ELF-1 (cell line): ENCODE measurements at regions not wholly inside any gene's neighbourhood (a gene's known extent, or its start where the extent isn't known, plus 50 kb on each side); places are given as distances from the start of the nearest gene placed in this dataset.
A peak's percentile ranks its signal among the peaks of the same experiment; 100 is the strongest.
"Not testable (repeated sequence)": the region's sequence is repeated elsewhere in the genome, so short reads cannot be mapped to it uniquely, and the experiment has no call there.

Source experiments
- DNase-seq: peaks from one replicate; pipeline ENCODE4 v3.0.0-alpha.2; 2016; ENCODE audit warnings: low read depth, low spot score

DNA sequence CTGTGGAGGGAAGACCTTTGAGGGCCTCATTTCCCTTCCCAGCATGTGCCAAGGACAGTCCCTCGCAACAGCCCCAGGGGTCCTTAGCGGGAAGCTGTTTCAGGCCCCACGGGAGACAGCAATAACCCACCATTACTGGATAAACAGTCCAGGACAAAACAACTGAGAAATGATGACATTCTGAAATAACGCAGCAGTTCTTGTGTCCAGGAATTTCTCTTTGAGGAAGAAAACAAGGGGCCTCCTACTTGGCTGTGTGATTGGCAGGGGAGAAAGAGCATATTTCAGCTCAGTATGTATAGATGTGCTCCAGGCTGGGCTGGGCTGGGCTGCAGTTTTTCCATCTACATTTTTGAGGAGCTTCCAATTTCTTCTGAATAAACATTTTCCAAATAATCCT, 82.2 kb upstream of the THBS1 start:
- DNase-seq: no peak

DNA sequence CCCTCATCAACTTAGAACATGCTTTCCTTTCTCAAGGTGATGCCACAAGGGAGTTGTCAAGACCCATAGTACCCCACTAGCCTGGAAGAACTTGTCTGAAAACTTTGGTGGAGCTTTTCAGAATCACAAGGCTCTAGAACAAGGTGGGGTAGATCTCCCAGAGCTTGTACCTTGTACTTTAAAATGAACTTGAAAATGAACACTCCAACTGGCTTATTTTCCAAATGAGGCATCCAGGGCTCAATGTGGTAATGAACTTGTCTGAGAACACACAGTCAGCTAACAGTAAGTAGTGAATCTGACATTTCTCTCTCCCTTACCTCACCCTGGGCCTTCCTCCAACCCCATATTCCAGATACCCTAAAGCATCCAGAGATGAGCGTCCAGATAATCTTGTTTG, 81.8 kb upstream of the THBS1 start:
- DNase-seq: no peak

DNA sequence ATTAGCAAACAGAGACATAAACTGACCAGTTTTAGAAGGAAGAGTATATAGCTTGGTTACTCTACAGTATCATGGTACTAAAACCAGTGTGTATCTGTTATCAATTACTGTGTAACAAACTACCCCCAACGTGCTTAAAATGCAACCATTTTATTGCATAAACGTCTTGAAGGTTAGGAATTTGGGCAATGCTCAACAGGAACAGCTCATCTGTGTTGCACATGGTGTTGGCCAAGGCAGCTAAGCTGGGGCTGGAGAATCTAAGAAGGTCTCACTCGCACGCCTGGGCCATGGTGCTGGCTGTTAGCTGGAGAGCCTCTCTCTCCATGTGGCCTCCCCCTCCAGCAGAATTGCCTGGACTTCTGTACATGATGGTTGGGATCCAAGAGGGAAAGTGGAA, 81.2 kb upstream of the THBS1 start:
- no peak for DNase-seq

DNA sequence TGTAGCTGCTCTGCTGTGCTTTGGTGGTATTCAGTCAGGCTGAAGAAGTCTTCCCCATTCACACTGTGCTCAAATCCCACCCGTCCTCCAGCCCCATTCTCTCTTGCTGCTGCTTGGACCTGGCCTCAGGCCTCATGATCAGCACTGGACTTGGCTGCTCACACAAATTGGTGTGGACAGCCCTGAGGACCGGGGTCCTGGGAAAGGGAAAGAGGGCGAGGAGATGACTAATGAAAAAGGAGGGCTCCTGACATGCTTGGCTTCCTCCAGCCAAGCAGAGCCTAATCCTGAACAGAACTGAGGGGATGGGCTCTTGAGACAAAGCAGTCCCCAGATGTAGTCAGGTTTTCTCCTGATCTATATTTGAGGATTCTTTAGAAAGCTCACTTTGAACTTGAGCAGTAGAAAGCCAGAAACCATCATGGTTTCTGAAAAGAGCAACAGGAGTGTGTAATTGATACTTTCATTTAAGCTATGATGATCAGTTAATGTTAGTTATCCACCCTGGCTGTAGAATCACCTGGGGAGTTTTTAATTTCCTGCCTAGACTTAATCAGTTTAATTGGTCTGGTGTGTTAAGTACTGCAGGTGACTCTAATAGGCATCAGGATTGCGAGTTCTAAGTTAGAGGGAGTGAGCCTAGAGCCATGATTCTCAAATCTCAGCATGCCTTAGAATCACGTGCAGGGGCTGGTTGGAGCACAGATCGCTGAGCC, 79.4 kb upstream of the THBS1 start:
- DNase-seq: no peak

DNA sequence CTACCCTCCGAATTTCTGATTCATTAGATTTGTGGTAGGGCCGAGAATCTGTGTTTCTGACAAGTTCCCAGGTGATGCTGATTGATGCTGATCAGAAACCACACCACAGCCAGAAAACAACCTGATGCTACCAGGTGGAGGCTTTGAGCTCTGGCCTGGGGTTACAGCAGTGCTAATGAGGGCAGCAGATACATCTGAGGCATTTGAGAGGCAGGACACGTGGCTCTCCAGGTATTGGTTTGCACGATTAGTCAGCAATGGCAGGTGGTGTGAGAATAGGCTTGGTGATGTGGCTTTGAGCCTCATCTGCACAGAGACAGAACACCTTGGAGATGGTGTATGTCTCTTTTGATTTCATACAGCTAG, 78.8 kb upstream of the THBS1 start:
- no peak for DNase-seq

DNA sequence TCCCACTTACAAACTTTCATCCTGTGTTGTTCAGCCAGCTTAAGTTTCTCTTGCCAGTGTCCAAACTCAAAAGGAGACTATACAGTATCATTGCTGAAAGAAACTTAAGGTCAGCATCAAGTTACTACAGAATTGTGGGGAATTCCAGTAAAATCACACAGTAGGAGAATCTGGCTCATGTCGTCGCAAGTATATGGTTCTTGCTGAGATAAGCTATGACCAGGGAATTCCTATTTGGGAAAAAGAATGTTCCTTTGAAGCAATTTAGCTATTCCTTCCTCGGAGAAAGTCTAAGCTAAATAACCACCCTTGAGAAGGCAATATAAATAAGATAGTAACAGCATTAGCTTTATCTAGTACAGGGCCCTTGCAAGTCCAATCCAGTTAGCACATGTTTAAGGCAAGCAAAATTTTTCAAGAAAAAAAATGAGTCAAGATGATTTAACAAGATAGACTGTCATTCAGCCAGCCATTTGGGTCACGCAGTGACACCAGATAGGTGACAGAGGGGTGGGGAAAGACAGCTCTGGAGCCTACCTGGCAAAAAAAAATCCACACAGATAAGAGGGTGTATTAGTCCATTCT, 78.2 kb upstream of the THBS1 start:
- DNase-seq: no peak

DNA sequence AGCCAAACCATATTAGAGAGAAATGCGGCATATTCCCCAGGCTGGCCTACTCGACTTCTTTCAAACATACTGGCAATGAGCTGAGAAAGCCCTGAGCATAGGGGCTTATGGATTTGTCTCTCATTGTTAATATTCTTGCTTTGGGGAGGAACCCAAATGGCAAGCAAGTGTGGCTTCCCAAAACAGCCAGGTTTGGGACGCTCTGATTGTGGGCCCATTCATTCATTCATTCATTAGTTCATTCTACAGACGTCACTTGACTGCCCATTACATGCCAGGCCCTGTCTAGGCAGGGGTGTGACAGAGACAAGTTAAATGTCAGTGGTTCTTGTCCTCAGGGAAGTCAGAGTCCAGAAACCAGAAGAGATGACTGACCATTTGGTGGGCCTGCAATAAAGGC, 77.4 kb upstream of the THBS1 start:
- no peak for DNase-seq

DNA sequence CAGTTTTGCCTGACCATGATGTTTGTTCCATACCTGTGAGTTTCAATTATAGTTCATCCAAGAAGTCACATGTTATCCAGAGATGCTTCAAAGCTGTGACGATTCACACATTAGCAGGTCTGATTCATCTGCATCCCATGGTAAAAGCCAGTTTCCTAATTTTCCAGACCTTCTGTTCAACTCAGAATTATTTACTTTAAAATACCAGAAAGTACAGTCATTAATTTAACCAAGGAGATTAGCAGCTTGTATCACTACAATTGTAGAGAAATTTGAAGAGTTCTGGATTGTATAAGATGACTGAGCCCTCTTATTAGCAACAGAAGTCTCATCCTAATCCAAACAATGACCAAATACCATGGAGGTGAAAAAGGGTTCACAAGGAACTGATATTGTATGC, 76.1 kb upstream of the THBS1 start:
- no peak for DNase-seq

DNA sequence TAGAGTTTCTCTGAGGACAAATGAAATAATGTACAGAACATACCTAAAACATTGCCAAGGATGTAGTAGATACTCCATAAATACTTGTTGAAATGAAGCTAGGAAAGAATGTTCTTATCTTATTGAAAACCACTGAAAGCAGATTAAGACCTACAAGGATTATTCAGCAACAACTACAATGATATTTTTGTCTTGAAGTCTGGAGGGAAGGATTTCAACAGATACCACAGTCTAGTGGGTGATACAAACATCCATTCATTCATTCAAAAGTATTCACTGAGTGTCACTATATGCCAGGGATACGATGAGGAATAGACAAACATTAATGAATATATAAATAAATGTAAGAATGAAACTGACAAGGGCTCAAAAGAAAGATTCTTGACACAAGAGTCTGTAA, 74.7 kb upstream of the THBS1 start:
- DNase-seq: no peak

DNA sequence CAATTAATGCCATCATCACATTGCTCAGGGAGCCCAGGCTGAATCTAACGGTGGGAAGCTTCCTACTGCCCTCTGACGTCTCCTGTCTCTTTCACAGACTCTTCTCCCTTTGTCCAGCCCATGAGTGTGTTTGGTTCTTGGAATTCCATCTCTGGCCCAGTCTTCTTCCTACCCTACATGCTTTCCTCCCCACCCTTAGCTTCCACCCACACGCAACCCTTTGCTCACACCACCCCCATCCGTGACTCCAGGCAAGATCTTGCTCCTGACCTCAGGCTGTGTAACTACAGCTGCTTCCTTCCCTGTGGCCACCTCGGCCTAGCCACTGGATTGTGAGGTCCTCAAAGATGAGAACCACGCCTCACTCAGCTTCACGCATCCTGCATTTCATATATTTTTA, 72.3 kb upstream of the THBS1 start:
- no peak for DNase-seq

DNA sequence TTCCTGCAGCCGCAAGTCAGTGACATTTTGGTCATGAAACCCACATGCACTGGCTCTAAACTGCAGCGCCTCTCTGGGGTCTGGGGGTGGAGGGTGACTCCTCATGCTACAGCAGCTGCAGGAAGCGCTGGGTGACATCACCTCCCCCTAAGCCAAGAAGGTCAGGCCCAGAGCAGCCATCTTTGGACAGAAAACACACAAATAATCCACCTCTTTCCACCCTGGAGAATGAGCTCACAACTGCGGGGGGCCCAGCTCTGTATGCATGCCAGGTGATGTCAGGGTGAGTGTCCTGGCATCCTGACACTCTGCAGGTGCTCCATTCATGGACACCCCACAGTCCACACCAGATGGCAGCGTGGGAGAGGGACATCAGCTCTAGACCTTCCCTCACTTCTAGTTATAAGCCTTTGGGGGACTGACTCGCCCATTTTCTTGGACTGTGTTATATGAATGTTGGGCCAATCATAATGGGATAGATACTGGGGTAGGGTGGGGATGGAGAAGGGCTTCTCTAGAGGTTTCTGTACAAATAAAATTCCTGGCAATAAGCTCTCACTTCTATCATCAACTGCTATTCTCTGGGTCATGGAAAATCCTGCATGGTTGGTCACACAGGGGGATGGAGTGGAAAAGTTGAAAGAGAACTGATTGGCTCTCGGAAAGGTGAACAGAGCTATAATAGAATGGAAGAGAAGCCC, 70.7 kb upstream of the THBS1 start:
- no peak for DNase-seq

DNA sequence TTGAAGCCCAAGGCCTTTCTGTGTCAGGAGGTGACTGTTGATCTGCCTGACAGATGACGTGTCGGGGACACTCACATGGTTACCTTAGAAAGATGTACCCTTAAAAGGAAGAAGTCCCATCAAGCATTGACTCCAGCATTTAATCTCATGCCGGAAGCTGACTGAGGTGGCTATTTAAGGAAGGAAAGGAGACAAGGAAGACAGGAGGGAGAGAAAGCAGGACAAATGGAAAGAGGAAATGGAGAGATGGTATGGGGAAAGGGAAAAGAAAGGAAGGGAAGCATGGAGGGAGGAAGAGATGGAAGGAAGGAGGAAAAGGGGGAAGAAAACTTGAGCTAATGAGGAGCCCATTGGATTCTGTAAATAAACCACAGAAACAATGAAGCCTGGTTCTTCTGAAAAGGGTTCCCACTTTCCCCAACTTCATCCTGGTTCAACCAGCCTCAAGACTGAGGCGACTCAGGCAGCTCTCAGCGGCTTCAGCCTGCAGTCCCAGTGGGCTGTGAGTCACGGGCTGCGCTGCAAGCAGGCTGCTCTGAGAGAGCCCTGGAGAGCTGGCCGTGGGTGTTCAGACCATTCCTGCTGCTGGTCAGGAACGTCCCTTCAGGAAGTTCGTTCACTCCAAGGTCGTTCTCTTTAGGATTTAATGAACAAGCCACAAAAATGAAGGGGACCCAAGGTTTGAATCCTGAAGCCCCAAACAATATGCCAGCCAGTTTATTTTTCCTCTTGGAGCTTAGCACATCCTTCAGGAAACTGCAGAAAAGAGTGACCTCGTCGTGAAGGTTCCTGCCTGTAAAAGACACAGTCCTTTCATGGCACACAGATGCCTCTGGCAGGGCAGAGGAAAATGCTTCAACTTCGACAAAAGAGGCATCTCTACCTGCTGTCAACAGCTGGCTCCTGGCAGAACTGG, 69.6 kb upstream of the THBS1 start:
- no peak for DNase-seq

DNA sequence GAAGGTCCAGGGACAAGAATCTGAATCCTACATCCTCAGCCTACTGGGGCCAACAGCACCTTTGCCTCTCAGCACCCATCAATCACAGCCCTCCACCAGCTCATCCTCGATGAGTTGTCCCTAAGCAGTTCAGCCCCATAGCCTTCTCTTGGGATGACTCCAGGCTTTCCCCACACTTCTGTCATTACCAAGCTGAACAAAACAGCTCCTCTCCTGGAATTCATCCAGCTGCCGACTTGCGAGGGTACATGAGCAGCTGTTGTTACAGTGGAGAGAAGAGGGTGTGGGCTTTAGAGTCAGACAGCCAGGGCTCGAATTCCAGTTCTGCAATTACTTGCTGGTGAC, 69.0 kb upstream of the THBS1 start:
- DNase-seq: no peak

DNA sequence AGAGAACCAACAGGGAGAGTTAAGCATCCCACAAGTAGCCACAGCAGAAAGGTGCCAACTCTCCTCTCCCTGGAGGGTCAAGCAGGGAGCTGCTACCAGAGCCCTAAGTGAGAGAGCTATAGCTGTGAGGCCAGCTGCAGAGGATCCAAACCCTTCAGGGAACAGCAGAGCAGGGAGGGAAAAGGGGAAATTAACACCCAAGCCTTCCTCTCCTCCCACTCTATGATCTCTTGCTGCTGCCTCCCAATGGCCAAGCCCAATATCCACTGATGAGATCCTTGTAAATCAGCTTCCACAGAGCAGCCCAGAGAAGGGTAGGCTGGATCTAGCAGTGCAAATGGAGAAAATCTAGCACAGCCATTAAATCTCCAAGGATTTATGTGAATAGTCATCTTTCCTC, 68.2 kb upstream of the THBS1 start:
- DNase-seq: no peak

DNA sequence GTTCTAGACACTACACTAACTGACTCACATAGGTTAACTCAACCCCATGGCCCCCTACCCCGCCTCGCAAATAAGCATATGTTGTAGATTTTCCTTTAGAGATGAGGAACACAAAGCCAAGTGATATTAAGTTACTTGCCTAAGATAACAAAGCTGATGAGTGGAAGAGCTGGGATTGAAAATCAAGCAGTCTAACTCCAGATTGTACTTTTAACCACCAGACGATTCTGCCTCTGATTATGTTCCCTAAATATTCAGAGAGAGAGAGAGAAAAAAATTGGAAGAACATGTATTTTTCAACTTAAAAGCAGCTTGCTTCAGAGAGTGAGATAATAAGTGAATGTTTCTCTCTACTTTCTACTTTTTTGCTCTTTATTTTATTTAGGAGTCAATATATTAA, 66.9 kb upstream of the THBS1 start:
- no peak for DNase-seq

DNA sequence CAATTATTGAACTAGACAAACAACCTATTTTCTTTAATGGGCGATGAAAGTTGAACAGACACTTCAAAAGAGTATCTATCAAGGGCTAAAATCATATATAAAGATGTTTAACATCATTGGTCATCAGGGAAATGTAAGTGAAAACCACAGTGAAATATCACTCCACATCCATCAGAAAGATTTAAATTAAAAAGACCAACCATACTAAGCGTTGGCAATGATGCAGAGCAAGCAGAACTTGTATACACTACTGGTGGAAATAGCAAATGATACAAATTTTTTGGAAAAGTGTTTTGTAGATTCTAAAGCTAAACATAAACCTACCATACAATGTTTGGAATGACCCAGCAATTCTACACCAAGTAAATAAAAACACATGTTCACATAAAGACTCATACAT, 65.9 kb upstream of the THBS1 start:
- no peak for DNase-seq

DNA sequence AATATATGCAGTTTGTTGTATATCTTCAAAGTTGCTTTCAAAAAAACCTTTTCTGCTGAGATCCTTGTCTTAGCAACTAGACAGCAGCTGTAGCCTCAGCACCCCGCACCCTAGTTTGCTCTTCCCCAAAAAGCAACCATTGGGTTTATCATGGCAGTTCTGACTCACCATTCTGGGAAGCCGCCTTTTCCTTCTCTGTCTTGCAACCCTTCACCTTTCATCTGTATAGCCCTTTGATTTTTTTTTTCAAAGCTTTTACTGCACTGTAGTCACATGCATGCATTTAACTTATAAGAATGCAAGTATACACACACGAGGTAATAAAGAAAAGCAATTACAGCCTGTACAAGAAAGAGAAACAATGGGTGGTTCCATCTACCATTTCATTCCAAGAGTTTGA, 65.1 kb upstream of the THBS1 start:
- no peak for DNase-seq

DNA sequence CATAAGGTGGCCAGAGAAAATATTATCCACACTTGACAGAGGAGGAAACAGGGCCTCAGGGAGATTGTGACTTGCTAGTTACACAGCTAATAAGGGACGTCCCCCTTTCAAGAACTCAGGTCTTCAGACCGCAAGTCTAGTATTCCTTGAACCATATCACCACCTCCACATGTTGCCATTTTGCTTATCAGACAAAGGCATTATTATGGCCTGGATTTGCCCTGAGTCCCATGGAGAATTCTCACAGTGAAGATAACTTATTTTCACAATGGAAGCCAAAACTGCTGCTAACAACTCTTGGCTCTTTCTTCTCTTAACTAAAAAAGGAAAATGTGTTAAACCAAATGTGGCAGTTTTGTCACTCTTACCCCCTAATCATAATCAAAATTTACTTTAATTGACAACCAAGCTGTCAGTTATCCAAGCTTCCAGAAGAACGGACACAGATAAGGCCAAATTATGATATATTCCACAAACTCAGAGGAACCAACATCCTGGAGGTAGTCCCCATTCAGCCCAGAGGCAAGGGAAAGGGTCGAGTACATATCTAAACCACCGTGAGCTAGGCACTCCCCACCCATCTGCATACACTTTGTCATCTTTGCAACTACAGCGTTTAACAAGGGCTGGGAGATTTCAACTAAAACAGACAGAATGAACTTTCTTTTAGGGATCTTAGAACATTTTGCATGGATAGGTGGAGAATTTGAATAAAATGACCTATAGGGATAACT, 63.6 kb upstream of the THBS1 start:
- DNase-seq: no peak

DNA sequence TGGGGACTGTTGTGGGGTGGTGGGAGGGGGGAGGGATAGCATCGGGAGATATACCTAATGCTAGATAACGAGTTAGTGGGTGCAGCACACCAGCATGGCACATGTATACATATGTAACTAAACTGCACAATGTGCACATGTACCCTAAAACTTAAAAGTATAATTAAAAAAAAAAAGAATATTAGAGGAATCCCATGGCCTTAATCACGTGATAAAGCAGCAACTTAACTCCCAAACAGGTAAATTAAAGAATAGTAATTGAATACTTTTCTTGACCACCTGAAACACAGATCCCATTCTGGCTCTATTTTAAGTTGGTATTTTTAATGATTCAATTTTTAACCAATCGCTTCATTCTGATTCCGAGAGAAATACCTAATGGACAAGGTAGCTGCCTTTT, 56.9 kb upstream of the THBS1 start:
- DNase-seq: not testable (repeated sequence)

DNA sequence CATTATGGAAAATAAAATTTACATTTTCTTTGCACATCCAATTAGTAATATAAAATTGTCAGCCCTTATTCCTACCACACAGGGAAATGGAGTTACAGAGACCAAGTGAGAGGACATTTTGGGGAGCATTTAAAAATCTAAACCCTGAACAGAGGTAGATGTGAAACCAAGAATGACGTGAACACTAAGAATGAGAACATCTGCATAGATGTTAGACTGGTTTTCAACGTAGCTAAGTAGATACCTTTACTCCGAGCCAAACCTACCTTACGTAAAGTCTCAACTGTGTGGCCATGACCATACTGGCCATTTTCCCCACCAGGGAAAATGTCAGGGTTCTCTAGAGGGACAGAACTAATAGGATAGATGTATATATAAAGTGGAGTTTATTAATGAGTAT, 51.4 kb upstream of the THBS1 start:
- DNase-seq: no peak

DNA sequence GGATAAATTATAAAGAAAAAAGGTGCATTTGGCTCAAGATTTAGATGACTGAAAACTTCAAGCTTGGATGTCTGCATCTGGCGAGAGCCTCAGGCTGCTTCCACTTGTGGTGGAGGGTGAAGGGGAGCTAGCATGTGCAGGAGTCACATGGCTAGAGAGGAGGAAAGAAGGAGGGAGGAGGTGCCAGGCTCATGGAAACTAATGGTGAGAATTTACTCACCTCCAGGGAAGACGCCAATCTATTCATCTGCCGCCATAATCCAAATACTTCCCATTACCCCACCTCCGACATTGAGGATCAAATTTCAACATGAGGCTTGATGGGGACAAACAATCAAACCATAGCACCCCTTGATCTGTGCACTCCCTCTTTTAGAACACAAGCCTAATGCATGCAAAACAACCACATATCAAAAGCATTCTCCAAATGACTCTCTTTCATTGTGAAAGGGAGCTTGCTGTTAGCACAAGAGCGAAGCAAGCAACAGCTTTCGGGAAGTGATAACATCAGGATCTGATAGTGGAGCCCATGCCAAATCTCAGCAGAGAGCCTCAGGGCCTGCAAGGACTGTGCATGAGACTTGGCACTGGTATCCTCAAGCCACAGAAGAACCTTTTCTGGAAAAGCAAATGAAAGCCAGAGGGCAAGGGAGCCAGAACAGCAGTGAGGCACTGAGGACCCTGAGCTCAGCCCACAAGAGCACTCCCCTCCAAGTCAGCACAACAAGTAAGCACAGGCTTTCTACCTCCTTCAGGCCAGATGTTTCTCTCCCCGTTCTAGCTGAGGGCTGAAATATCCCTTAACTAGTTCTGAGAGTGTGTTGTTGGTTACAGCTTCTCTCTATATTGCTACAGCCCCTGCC, 50.2 kb upstream of the THBS1 start:
- DNase-seq: peak; percentile 77
